ENCODE measurements at regions not wholly inside any gene's neighbourhood (a gene's known extent, or its start where the extent isn't known, plus 50 kb on each side); places are given as distances from the start of the nearest gene placed in this dataset.

GRCh38 chr1:238176441-238176840 lies 285.7 kb upstream of the ZP4 start:
- FAIRE-seq = no peak
- no peak for DNase-seq (ENCODE audit: insufficient read length, low spot score)
- TF ChIP-seq POU2F2 (IDR thresholded peaks at IDR 0.05; ENCODE audit: low read depth, low read length) = no peak
- no peak for TF ChIP-seq TAF1 (IDR thresholded peaks at IDR 0.05; ENCODE audit: low read depth, low read length)
- no peak for TF ChIP-seq POLR2A (IDR thresholded peaks at IDR 0.05; ENCODE audit: low read depth, low read length)
- TF ChIP-seq SPI1 (IDR thresholded peaks at IDR 0.05; ENCODE audit: low read depth, low read length) = no peak
- TF ChIP-seq PAX5 (IDR thresholded peaks at IDR 0.05; ENCODE audit: insufficient read depth, low read length, severe bottlenecking) = no peak
- no peak for TF ChIP-seq POLR2AphosphoS5 (IDR thresholded peaks at IDR 0.05; ENCODE audit: low read depth, low read length)

- TF ChIP-seq PAX5 (IDR thresholded peaks at IDR 0.05; ENCODE audit: insufficient read depth, low read length, severe bottlenecking) (no peak), POLR2A (IDR thresholded peaks at IDR 0.05; ENCODE audit: low read depth, low read length) (no peak)
- FAIRE-seq (no peak), DNase-seq (ENCODE audit: insufficient read length, low spot score) (no peak)
Observed at GRCh38 chr1:238171985-238172384, 281.3 kb upstream of the ZP4 start.

- no peak for FAIRE-seq
- no peak for TF ChIP-seq POLR2AphosphoS5 (IDR thresholded peaks at IDR 0.05; ENCODE audit: low read depth, low read length)
- no peak for TF ChIP-seq POU2F2 (IDR thresholded peaks at IDR 0.05; ENCODE audit: low read depth, low read length)
- no peak for TF ChIP-seq TAF1 (IDR thresholded peaks at IDR 0.05; ENCODE audit: low read depth, low read length)
- TF ChIP-seq POLR2A (IDR thresholded peaks at IDR 0.05; ENCODE audit: low read depth, low read length) = no peak
- no peak for TF ChIP-seq PAX5 (IDR thresholded peaks at IDR 0.05; ENCODE audit: insufficient read depth, low read length, severe bottlenecking)
- TF ChIP-seq SPI1 (IDR thresholded peaks at IDR 0.05; ENCODE audit: low read depth, low read length) = no peak
- DNase-seq (ENCODE audit: insufficient read length, low spot score) = no peak
Observed at GRCh38 chr1:238161955-238162354, 271.2 kb upstream of the ZP4 start.

- FAIRE-seq (no peak), DNase-seq (ENCODE audit: insufficient read length, low spot score) (no peak)
- no peak for TF ChIP-seq PAX5 (IDR thresholded peaks at IDR 0.05; ENCODE audit: insufficient read depth, low read length, severe bottlenecking)
- no peak for TF ChIP-seq POU2F2 (IDR thresholded peaks at IDR 0.05; ENCODE audit: low read depth, low read length)
- no peak for TF ChIP-seq POLR2A (IDR thresholded peaks at IDR 0.05; ENCODE audit: low read depth, low read length)
- TF ChIP-seq POLR2AphosphoS5 (IDR thresholded peaks at IDR 0.05; ENCODE audit: low read depth, low read length) = no peak
- no peak for TF ChIP-seq SPI1 (IDR thresholded peaks at IDR 0.05; ENCODE audit: low read depth, low read length)
- no peak for TF ChIP-seq TAF1 (IDR thresholded peaks at IDR 0.05; ENCODE audit: low read depth, low read length)
Observed at GRCh38 chr1:238153939-238154338, 263.2 kb upstream of the ZP4 start.

- TF ChIP-seq PAX5 (IDR thresholded peaks at IDR 0.05; ENCODE audit: insufficient read depth, low read length, severe bottlenecking) (no peak), POU2F2 (IDR thresholded peaks at IDR 0.05; ENCODE audit: low read depth, low read length) (no peak), SPI1 (IDR thresholded peaks at IDR 0.05; ENCODE audit: low read depth, low read length) (no peak), POLR2AphosphoS5 (IDR thresholded peaks at IDR 0.05; ENCODE audit: low read depth, low read length) (no peak), POLR2A (IDR thresholded peaks at IDR 0.05; ENCODE audit: low read depth, low read length) (no peak), TAF1 (IDR thresholded peaks at IDR 0.05; ENCODE audit: low read depth, low read length) (no peak)
- no peak for FAIRE-seq
- no peak for DNase-seq (ENCODE audit: insufficient read length, low spot score)
Observed at GRCh38 chr1:238153253-238153652, 262.5 kb upstream of the ZP4 start.

GRCh38 chr1:238152119-238152518 lies 261.4 kb upstream of the ZP4 start:
- FAIRE-seq = no peak
- no peak for DNase-seq (ENCODE audit: insufficient read length, low spot score)
- TF ChIP-seq POU2F2 (IDR thresholded peaks at IDR 0.05; ENCODE audit: low read depth, low read length) = no peak

- FAIRE-seq (no peak), DNase-seq (ENCODE audit: insufficient read length, low spot score) (no peak)
- no peak for TF ChIP-seq PAX5 (IDR thresholded peaks at IDR 0.05; ENCODE audit: insufficient read depth, low read length, severe bottlenecking)
- TF ChIP-seq SPI1 (IDR thresholded peaks at IDR 0.05; ENCODE audit: low read depth, low read length) = no peak
- TF ChIP-seq POLR2A (IDR thresholded peaks at IDR 0.05; ENCODE audit: low read depth, low read length) = no peak
- TF ChIP-seq TAF1 (IDR thresholded peaks at IDR 0.05; ENCODE audit: low read depth, low read length) = no peak
- TF ChIP-seq POLR2AphosphoS5 (IDR thresholded peaks at IDR 0.05; ENCODE audit: low read depth, low read length) = no peak
- TF ChIP-seq POU2F2 (IDR thresholded peaks at IDR 0.05; ENCODE audit: low read depth, low read length) = no peak
Observed at GRCh38 chr1:238143038-238143437, 252.3 kb upstream of the ZP4 start.

GRCh38 chr1:238141353-238141752 lies 250.6 kb upstream of the ZP4 start:
- FAIRE-seq (no peak), DNase-seq (ENCODE audit: insufficient read length, low spot score) (no peak)
- TF ChIP-seq POLR2AphosphoS5 (IDR thresholded peaks at IDR 0.05; ENCODE audit: low read depth, low read length) (no peak), TAF1 (IDR thresholded peaks at IDR 0.05; ENCODE audit: low read depth, low read length) (no peak), POLR2A (IDR thresholded peaks at IDR 0.05; ENCODE audit: low read depth, low read length) (no peak), PAX5 (IDR thresholded peaks at IDR 0.05; ENCODE audit: insufficient read depth, low read length, severe bottlenecking) (no peak), SPI1 (IDR thresholded peaks at IDR 0.05; ENCODE audit: low read depth, low read length) (no peak), POU2F2 (IDR thresholded peaks at IDR 0.05; ENCODE audit: low read depth, low read length) (no peak)

GRCh38 chr1:238139713-238140112 lies 249.0 kb upstream of the ZP4 start:
- no peak for TF ChIP-seq SPI1 (IDR thresholded peaks at IDR 0.05; ENCODE audit: low read depth, low read length)
- TF ChIP-seq POLR2AphosphoS5 (IDR thresholded peaks at IDR 0.05; ENCODE audit: low read depth, low read length) = no peak
- TF ChIP-seq POU2F2 (IDR thresholded peaks at IDR 0.05; ENCODE audit: low read depth, low read length) = no peak
- no peak for TF ChIP-seq TAF1 (IDR thresholded peaks at IDR 0.05; ENCODE audit: low read depth, low read length)
- TF ChIP-seq PAX5 (IDR thresholded peaks at IDR 0.05; ENCODE audit: insufficient read depth, low read length, severe bottlenecking) = no peak
- TF ChIP-seq POLR2A (IDR thresholded peaks at IDR 0.05; ENCODE audit: low read depth, low read length) = no peak
- FAIRE-seq (no peak), DNase-seq (ENCODE audit: insufficient read length, low spot score) (no peak)

GRCh38 chr1:238138059-238138626 lies 247.4 kb upstream of the ZP4 start:
- DNase-seq (ENCODE audit: insufficient read length, low spot score) (no peak), FAIRE-seq (no peak)
- no peak for TF ChIP-seq POLR2AphosphoS5 (IDR thresholded peaks at IDR 0.05; ENCODE audit: low read depth, low read length)
- no peak for TF ChIP-seq POLR2A (IDR thresholded peaks at IDR 0.05; ENCODE audit: low read depth, low read length)
- TF ChIP-seq TAF1 (IDR thresholded peaks at IDR 0.05; ENCODE audit: low read depth, low read length) = no peak
- TF ChIP-seq SPI1 (IDR thresholded peaks at IDR 0.05; ENCODE audit: low read depth, low read length) = no peak
- TF ChIP-seq POU2F2 (IDR thresholded peaks at IDR 0.05; ENCODE audit: low read depth, low read length) = no peak
- TF ChIP-seq PAX5 (IDR thresholded peaks at IDR 0.05; ENCODE audit: insufficient read depth, low read length, severe bottlenecking) = no peak

Measured in GM12891 (cell line).